T-helper 22 cell (primary cell): ENCODE measurements at regions not wholly inside any gene's neighbourhood (a gene's known extent, or its start where the extent isn't known, plus 50 kb on each side); places are given as distances from the start of the nearest gene placed in this dataset.

Experiments
- DNase-seq: peaks from one replicate; pipeline ENCODE4 v3.0.0-alpha.2; 2020; ENCODE audit warnings: low read depth

- no peak for DNase-seq
These were observed 119.1 kb upstream of the CD93 start for GRCh38 chr20:23205211-23205610.

GRCh38 chr20:23203951-23204730 lies 118.0 kb upstream of the CD93 start:
- DNase-seq, result no peak

- DNase-seq, result no peak
These were observed 117.2 kb upstream of the CD93 start for GRCh38 chr20:23203310-23203709.

- no peak for DNase-seq
These were observed 115.5 kb upstream of the CD93 start for GRCh38 chr20:23201658-23202057.

GRCh38 chr20:23200914-23201313 lies 114.8 kb upstream of the CD93 start:
- no peak for DNase-seq

GRCh38 chr20:23200413-23200812 lies 114.3 kb upstream of the CD93 start:
- no peak for DNase-seq

- no peak for DNase-seq
These were observed 113.2 kb upstream of the CD93 start for GRCh38 chr20:23199356-23199755.

GRCh38 chr20:23198815-23199214 lies 112.7 kb upstream of the CD93 start:
- no peak for DNase-seq

- no peak for DNase-seq
These were observed 111.7 kb upstream of the CD93 start for GRCh38 chr20:23197836-23198235.

GRCh38 chr20:23195636-23196035 lies 109.5 kb upstream of the CD93 start:
- no peak for DNase-seq

GRCh38 chr20:23193801-23194384 lies 107.8 kb upstream of the CD93 start:
- no peak for DNase-seq

- no peak for DNase-seq
These were observed 106.3 kb upstream of the CD93 start for GRCh38 chr20:23192469-23192868.

- no peak for DNase-seq
These were observed 104.4 kb upstream of the CD93 start for GRCh38 chr20:23190557-23190956.

- no peak for DNase-seq
These were observed 103.7 kb upstream of the CD93 start for GRCh38 chr20:23189854-23190253.

GRCh38 chr20:23189341-23189740 lies 103.2 kb upstream of the CD93 start:
- DNase-seq, result no peak

GRCh38 chr20:23188377-23189169 lies 102.4 kb upstream of the CD93 start:
- no peak for DNase-seq

GRCh38 chr20:23187751-23188150 lies 101.6 kb upstream of the CD93 start:
- DNase-seq, result no peak

GRCh38 chr20:23186808-23187207 lies 100.7 kb upstream of the CD93 start:
- no peak for DNase-seq

GRCh38 chr20:23180451-23180921 lies 94.4 kb upstream of the CD93 start:
- no peak for DNase-seq

GRCh38 chr20:23179766-23180403 lies 93.8 kb upstream of the CD93 start:
- no peak for DNase-seq

- DNase-seq, result no peak
These were observed 92.7 kb upstream of the CD93 start for GRCh38 chr20:23178806-23179205.

GRCh38 chr20:23174821-23175220 lies 88.7 kb upstream of the CD93 start:
- DNase-seq, result no peak
